HG02840 (cell line): ENCODE measurements at regions not wholly inside any gene's neighbourhood (a gene's known extent, or its start where the extent isn't known, plus 50 kb on each side); places are given as distances from the start of the nearest gene placed in this dataset.
"Not testable (repeated sequence)": the region's sequence is repeated elsewhere in the genome, so short reads cannot be mapped to it uniquely, and the experiment has no call there.

ENCODE experiments used
- ATAC-seq: cut with Tn5 transposase; IDR thresholded peaks from one replicate; pipeline ENCODE4 v1.9.1; 2021; ENCODE audit warnings: mild to moderate bottlenecking, moderate library complexity, moderate number of reproducible peaks; ENCODE audit not compliant: unreplicated experiment, low FRiP score

GRCh38 chr10:123309731-123310130, 155.5 kb downstream of the BUB3 start:
- ATAC-seq, result no peak

- no peak for ATAC-seq
Measured at GRCh38 chr10:123316776-123317175, 162.6 kb downstream of the BUB3 start.

- ATAC-seq, result no peak
Measured at GRCh38 chr10:123318516-123318915, 164.3 kb downstream of the BUB3 start.

- ATAC-seq, result no peak
Measured at GRCh38 chr10:123320091-123320490, 165.9 kb downstream of the BUB3 start.

- no peak for ATAC-seq
Measured at GRCh38 chr10:123323884-123324283, 169.7 kb downstream of the BUB3 start.

- no peak for ATAC-seq
Measured at GRCh38 chr10:123325663-123326190, 171.5 kb downstream of the BUB3 start.

GRCh38 chr10:123326674-123327073, 172.5 kb downstream of the BUB3 start:
- ATAC-seq, result no peak

GRCh38 chr10:123327450-123327849, 173.2 kb downstream of the BUB3 start:
- peak; percentile 80 for ATAC-seq

GRCh38 chr10:123327896-123328295, 173.7 kb downstream of the BUB3 start:
- ATAC-seq, result no peak

GRCh38 chr10:123331438-123331837, 177.2 kb downstream of the BUB3 start:
- no peak for ATAC-seq

GRCh38 chr10:123346581-123346980, 192.4 kb downstream of the BUB3 start:
- no peak for ATAC-seq

GRCh38 chr10:123348691-123349572, 194.7 kb downstream of the BUB3 start:
- ATAC-seq, result no peak

- no peak for ATAC-seq
Measured at GRCh38 chr10:123351715-123352114, 197.5 kb downstream of the BUB3 start.

- ATAC-seq, result no peak
Measured at GRCh38 chr10:123354521-123354920, 200.3 kb downstream of the BUB3 start.

GRCh38 chr10:123355748-123356481, 201.7 kb downstream of the BUB3 start:
- no peak for ATAC-seq

GRCh38 chr10:123356799-123357198, 202.6 kb downstream of the BUB3 start:
- no peak for ATAC-seq

GRCh38 chr10:123357421-123357930, 203.3 kb downstream of the BUB3 start:
- ATAC-seq, result no peak

GRCh38 chr10:123359539-123359938, 205.3 kb downstream of the BUB3 start:
- no peak for ATAC-seq

- ATAC-seq, result no peak
Measured at GRCh38 chr10:123361832-123362231, 207.6 kb downstream of the BUB3 start.

- no peak for ATAC-seq
Measured at GRCh38 chr10:123367195-123367594, 213.0 kb downstream of the BUB3 start.

GRCh38 chr10:123371626-123372025, 217.4 kb downstream of the BUB3 start:
- ATAC-seq, result not testable (repeated sequence)
